T follicular helper cell (primary cell): ENCODE measurements at regions not wholly inside any gene's neighbourhood (a gene's known extent, or its start where the extent isn't known, plus 50 kb on each side); places are given as distances from the start of the nearest gene placed in this dataset.

Experiments used
- DNase-seq: peaks from one replicate; pipeline ENCODE4 v3.0.0-alpha.2; 2020; ENCODE audit warnings: low read depth

DNA sequence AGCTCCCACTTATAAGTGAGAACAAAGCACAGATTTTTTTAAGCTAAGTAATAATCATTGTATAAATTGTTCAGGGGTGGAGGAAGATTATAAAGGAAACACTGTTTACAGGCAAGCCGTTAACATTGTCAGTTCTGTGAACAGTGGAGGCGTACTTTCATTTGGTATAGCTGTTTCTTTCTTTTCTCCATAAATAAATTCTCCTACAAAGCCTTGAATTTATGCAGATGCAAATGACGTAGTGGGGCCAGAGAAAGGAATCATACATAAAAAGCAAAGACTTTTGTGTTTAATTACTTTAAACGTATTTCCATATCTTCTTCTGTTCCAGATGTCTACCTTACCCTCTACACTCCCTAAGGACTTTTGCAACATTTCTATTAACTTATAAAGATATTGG, 914.9 kb downstream of the ZPLD1 start:
- no peak for DNase-seq

DNA sequence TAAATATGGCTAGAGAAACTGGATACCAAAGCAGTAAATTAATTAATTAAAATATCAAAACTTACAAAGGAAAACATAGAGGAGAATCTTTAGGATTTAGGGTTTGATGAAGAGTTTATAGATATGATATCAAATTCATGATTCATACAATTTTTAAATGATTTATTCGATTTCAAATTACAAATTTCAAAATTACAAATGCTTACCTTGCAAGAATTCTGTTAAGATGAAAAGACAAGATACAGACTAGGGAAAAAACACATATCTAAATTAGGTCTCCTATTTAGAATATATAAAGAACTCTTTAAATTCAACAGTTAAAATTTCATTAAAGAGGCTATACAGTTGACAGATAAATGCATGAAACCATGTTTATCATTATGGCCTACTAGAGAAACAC, 930.7 kb downstream of the ZPLD1 start:
- DNase-seq, result no peak

DNA sequence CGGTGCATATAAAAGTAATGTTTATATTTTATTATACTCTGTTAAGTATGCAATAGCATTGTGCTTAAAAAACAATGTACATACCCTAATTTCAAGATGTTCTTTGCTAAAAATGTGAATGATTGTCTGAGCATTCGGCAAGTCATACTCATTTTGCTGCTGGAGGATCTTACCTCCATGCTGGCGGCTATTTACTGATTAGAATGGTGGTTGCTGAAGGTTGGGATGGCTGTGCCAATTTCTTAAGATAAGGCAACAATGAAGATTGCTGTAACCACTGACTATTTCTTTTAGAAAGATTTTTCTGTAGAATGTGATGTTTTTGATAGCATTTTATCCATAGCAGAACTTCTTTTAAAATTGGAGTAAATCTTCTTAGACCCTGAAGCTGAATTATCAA, 932.7 kb downstream of the ZPLD1 start:
- no peak for DNase-seq

DNA sequence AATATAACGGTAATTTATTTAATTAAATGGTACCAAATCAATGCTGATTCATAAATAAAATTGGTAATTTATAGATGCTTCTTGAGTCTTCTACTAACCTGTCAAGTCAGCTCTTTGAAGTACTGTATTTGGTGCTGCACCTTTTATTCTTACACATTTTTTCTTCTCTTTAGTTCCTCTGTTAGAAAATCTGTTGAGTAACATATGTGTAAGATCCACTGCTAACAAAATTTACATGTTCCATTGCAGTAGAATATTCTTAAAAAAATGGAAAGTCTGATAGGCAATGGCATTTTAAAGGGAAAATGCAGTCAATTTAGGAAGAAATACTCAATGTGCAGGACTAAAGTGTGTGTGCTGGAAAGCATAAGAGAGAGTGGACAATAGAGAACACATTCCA, 936.6 kb downstream of the ZPLD1 start:
- DNase-seq, result no peak

DNA sequence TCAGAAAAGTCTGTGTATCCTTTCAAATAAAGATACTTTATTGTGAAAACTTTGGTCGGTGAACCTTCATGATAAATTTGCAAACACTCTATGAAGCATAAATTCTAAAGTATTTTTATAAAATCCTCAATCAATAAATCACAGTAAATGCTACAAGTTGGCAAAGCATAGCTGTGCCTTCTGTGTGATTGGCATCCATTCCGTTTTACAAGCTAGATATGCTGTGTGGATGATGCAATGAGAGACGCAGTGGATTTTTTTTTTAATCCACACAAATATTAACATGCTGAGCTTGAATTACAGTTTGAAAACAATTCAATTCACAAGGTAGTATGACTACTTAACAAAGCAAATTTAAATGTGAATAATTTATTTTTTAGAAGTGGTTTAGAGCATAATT, 937.2 kb downstream of the ZPLD1 start:
- DNase-seq, result no peak

DNA sequence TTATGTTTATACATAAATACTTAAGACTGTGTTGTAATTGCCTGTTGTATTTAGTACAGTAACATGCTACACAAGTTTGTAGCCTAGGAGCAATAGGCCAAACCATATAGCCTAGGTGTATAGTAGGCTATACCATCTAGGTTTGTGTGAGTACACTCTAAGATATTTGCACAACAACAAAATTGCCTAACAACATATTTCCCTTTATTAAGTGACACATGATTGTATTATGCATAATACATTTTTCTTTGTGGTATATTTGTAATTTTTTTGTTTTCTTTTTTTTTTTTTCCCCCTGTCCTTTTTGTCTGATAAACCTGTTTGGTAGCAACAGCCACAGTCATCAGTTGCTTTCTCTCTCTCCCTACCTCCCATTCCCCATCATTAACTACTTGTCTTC, 945.6 kb downstream of the ZPLD1 start:
- no peak for DNase-seq

DNA sequence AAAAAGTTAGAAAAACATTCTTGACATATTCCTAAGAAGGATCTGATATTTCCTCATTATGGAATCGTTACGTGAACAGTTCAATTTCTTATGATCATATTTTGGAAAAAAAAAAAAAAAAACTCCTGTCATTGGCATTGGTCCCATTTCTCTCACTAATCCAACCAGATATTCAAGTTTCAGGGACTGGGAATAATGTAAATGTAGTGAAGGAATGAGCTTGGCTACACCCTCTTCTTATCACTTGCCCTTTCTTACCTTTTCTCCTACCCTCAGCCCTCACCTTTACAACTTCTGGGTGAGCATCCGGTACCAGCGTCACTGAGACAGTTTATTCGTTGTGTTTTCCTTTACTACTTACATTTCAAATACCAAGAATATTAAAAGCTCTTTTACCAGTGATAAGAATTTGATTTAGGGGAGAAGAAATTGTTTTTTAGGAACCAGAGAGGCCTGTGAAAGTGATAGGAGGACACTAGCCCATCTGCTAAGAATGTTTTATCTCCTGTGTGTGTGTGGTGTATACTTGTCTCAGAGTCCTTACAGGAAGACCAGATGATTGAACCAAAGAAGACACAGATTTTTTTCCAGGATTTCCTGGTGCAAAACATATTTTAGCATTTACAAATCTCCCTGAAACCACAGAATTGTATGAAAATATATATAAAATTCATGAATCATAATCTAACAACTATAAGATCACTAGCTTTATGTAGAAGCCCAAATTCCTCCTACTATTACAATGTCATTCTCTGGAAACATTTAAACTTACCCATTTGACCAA, 946.7 kb downstream of the ZPLD1 start:
- DNase-seq, result no peak

DNA sequence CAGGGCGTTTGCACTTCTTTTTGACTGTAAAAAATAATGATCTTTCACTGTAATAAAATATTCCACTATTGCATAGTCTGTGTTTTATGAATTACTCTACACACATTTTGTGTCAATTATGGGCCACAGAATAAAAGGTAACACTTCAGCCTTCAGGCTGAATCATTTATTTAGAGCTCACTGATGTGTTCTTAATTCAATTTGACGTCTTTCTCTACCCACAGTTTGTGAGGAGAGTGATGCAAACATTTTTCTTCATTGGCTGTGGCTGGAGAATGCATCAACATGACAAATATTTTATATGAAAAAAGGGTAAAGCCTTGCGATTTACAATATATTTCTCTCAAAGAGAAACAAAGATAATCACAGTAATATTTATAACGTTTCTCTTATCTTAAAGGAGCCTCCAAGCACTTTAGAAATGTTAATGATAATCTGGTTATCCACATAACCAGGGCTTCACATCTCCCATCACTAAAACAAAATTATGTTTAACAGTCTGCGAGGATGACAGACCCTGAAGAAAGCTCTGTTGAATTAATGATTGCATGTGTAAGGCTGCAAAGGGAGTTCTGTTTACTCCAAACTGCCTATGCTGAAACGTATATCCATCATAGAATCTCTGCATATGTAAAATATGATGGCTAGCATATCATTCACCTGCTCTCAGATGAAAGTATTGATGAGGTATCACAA, 951.3 kb downstream of the ZPLD1 start:
- DNase-seq, result no peak

DNA sequence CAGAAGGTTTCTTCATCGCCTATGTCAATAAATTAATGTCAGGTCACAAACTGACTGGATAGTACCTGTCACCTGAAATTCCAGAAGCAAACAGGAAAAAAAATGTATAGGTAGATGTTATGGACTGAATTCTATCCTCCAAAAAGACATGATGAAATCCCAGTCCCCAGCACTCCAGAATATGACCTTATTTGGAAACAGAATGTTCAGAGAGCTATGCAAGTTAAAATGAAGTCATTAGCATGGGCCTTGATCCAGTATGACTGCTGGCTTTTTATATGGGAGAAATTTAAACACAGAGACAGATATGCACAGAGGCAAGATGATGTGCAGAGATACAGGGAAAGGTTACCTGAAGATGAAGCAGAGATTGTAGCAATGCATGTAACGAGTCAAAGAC, 953.4 kb downstream of the ZPLD1 start:
- DNase-seq, result no peak

DNA sequence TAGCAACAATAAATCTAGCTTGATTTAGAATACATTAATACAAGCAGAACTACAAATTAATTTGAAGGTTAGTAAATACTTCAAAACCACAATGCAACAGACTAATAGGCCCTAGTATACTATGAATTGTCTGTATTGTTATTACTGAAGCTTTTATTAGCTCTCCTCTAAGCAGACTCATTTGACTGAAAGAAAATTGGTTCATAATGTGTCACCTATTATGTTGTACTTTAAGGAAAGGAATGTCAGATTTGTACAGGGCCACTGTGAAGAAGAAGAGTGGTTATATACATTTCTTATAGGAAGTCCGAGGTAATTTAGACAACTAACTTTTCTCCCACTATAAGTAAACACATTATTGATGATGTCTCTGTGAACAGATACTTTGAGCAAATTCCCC, 954.5 kb downstream of the ZPLD1 start:
- DNase-seq, result no peak

DNA sequence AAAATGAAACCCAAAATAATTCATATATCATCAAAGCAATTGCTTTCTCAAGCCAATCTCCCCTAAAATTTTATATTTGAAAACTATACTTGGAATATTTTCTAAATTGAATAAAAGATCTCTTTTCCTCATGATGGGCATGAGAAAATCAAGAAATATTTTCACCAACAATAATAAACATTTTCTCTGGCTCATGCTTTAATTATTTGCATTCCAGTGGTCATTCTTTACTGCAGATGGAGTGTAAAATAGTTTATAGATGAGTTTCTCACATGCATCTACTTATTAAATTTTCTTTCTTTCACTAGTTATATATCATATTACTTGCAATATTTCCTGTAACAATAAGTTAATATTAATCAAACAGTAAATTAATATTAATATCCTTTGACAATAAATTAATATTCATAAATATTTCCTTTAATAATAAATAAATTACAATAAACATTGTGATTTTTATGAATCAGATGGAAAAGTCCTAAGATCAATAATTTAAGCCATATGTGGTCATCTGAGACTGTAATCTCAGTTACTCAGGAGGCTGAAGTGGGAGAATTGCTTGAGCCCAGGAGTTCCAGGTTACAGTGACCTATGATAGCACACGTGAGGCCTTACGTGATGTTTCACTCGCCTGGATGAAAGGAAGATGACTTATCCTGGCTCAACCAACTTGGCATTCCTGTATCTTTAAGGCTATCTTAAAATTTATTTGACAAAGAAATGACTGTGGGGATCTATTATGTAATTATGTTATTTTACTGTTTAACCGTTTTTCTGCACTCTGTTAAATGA, 958.8 kb downstream of the ZPLD1 start:
- no peak for DNase-seq

DNA sequence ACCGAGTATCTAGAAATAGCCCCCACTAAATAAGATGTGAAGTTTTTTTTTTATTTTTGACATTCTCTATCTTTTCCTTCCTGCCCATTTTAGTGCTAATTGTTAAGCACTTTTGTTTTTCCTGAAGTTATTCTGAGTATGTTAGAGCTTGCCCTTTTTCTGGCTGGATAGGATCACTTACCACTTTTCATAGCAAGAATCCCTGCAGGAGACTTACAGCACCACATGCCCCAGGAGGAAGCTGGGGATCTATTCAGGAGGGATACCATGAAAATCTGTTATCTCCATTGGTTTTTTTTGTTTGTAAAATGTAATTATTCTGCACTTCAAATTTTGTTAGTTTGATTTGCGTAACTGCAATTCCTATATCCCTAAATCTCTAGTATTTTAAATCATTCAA, 968.4 kb downstream of the ZPLD1 start:
- no peak for DNase-seq

DNA sequence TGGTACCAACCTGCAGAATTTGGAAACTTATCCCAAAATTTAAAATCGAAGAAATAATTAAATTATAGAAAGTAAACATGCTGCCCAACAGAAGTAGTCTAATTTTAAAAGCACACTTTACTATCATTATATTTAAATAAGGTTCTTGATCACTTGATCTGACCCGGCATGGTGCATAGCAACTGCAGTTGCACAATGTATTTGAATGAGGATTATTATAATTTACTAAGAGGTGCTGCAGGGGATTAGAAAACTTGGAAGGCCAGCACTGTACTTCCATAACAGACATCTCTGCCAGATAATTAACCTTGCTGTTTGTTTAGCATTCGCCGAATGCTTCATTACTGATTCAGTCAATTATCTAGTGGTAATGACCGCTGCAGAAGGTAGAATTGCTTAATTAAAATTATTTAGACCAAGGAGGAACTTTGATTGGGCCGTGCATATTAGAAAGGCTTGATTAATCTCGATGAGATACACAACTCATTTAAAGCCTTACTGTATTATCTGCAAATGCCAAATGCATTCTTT, 971.6 kb downstream of the ZPLD1 start:
- no peak for DNase-seq

DNA sequence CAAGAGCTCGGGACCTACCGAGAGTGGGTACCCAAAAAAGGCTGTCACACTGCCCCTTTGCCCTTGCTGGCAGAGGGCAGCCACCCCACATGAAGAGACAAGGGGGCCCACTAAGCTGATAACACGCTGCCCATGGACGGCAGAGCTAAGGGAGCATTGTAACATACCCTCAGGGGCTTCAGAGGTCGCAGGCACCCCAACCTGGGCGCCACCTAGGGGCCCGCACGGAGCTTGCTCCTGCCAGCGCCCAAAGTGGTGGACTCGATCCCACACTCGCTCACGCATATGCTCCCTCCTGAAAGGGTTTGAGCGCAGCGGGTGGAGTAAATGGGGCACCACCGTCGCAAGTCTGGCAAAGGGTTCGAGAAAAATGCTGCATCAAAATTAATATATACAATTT, 975.4 kb downstream of the ZPLD1 start:
- no peak for DNase-seq

DNA sequence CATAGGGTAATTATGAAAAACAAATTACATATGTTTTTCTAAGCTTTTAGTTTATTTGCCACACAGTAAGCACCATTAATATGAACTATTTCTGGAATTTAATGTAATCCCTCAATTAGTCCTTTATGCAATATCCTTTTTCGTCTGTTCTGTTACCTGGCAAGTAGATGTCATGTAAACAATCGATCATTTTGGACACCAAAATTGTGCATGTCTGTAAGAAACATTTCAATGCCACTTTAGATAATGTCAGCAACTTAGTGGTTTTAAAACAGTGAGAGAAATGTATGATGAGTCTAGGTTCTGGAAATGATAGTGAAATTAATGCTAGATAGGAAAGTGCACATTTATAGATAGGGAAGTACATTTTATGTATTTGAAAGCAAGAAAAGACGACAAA, 986.6 kb downstream of the ZPLD1 start:
- no peak for DNase-seq

DNA sequence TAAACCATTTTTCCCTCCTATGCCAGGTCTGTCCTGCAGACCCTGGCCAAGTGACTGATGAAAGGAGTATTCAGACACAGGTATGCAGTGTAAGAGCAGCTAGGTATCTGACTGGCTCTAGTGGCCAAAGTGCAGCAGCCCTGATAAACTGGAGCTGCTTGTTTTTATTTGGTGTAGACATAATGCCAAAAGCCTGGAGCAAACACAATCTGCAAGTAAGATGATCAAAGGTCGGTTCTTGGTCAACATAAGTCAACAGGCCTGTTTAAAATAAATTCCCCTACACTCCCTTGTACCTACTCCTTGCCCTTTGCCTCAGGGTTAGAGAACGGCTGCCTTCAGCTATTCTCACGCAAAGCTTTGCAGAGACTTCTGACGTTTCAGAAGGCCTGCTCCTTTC, 1003.1 kb downstream of the ZPLD1 start:
- DNase-seq, result no peak

DNA sequence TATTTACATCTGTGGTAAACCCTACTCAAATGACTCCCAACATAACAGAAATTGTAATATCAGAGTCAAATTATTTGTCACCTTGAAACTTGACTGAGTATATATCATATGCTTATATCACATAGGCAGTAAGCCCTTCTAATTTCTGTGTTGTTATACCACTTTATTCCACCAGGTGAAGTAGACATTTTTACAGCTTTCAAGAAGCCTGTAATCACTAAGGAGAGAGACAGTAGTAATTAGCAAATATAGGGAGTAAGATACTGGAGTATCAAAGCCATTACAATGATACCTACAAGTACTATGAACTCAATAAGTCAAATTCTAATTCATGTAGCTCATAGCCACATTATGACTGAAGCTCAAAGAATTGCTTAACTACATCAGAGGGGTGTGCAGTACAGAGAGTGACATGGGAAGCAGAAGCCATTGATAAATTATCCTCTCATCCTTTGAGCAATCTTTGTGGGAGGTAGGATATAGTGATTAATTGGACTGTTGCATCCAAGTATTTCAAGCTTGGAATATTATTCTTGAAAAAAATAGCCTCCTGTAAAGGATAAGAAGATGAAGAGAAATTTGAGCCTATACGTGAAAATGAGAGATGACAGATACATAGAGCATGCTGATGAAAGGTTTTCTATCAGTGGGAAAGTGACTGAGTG, 1005.9 kb downstream of the ZPLD1 start:
- DNase-seq, result no peak

DNA sequence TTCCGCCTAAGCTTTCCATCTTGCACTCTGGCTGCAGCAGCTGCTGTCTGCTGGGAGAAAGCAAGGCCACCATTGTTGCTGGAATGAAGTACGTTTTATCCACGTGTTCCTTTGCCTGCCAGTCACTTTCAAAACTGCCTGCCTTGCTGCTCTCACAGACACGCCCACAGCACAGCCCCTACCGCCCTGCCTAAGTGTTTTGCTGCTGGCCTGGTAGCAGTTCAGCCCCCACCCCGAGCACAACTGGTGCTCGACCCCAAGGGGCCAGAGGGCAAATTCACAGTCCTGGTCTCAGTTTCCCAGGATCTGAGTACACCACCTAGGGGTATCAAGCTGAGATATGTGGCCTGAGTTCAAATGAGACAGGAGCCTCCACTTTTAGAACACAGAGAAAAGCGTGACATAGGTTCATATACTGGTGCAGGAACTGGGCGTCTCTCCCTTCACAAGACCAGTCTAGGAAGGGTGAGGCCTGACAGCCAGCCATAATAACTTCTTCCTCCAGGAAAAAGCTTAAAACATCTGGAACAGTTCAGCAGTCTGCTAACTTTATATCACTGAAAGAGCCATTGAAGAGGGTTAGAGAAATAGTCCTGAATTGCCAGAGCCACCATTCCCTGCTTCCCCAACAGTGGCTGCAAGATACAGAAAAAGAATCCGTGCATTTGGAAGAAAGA, 1012.3 kb downstream of the ZPLD1 start:
- DNase-seq, result no peak

DNA sequence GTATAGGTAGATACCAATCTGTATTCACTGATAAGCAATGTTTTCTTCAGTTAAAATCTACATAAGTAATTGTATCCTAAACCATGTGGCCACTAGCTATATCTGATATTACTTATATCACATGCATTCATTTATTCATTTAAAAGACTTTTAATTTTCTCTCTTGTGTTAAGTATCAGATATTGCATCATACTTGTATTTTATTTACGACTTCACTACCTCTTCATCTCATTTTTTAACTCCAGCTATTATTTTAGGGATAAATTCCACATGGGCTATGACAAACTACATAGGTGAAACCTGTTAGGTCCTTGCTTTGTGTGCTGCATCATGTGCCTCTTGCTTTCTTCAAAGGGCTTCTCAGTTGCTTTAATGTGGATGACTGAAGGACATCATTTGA, 1018.3 kb downstream of the ZPLD1 start:
- DNase-seq, result no peak

DNA sequence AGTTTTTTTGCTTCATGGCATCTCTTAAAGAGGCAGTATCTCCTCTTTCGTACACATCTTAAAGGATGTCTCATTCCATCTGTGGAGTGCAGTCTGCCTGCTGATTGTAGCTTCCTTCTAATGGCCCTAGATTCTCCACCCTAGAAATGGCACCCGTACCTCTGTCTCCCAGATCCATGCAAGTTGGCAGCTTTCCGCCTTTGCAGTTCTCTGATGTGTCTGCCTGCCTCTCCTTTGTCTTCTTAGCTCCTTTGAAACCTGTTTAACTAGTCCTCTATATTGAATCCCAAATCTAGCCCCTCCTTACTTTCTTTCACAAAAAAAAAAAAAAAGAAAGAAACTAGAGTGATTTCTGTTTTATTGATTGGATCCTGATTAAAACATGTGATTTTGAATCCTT, 1025.0 kb downstream of the ZPLD1 start:
- no peak for DNase-seq

DNA sequence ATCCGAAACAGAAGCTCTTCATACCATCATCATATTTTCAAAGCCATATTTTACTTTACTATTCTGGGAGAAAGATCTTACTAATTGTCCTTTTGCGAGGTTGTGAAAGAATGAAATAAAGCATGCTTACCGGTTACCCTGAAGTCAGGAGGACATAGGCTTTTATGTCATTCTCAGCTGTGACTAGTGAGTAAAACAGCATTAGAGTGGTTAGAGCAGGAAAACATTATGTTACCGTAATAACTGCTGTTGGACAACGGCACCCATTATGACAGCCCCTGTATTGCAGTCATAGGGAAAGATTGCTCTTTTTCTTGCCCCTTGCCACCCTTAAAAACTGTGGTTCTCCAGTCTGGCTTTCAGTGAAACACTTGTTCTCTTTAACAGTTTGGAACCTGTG, 1035.7 kb downstream of the ZPLD1 start:
- no peak for DNase-seq

DNA sequence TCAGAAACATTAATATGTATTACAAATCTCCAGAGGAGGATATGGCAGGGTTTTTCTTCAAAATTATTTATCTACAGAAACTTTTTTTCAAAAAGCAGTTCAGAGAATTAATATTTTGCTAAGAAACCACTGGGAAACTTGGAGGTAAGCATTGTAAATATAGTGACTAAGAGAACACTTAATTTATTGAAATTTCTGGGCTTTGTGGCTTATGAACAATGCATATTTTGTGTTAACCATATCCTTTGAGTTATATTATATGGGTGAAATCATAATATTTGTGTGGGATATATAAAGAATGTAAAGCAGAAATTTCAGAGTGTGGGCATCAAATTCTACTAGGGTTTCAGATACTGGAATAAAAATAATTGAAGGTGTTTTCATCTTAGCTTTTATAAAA, 1059.2 kb downstream of the ZPLD1 start:
- no peak for DNase-seq
